ENCODE measurements at regions not wholly inside any gene's neighbourhood (a gene's known extent, or its start where the extent isn't known, plus 50 kb on each side); places are given as distances from the start of the nearest gene placed in this dataset.

DNA sequence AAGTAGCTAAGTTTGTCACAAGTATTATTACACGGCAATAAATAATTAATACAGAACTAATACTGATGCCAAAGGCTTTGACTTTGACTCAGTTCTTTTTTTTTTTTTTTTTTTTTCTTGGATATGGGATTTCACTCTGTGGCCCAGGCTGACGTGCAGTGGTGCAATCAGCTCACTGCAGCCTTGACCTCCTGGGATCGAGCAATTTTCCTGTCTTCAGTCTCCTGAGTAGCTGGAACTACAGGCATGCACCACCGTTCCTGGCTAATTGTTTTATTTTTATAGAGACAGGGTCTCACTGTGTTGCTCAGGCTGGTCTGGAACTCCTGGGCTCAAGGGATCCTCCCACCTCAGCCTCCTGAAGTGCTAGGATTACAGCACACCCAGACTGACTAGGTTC, 284.5 kb downstream of the SS18 start:
- no peak for DNase-seq

DNA sequence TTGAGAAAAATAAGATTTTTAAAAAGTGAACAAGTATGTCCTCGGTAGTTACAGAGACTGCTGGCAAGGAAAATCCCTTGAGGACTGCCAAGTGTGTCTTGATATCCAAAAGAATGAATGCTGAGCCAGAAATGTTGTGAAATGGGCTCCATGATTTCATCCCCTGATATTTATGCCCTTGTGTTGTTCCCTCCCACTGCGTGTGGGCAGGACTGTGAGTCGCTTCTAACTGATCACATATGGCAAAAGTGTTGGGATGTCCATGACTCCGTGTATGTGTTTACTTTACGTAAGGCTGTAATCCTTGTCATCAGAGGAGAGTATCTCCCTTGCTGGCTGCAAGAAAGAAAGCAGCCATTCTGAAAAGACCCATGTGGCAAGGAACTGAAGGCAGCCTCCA, 285.1 kb downstream of the SS18 start:
- no peak for DNase-seq

DNA sequence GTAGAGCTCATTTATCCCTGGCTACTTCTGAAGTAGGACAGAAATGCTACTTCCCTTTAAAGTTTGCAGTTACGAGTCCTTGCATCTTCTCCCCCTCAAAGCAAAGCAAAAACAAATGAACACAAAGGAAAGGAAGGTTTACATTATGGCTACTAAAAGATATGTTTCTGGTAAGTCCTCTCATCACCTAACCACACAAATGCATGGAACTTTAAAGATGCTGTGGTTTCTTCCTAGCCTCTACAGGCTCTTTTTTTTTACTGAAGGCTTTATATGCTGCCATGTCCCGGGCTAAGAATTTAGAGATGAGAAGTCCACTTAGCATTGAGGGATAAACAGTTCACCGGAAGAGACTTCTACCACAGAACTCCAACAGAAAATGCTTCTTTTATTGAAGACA, 291.2 kb downstream of the SS18 start:
- DNase-seq: no peak

- DNase-seq: no peak
Measured at GRCh38 chr18:25798046-25798445, 292.4 kb downstream of the SS18 start.

GRCh38 chr18:25795213-25795612, 295.2 kb downstream of the SS18 start:
- DNase-seq: no peak

DNA sequence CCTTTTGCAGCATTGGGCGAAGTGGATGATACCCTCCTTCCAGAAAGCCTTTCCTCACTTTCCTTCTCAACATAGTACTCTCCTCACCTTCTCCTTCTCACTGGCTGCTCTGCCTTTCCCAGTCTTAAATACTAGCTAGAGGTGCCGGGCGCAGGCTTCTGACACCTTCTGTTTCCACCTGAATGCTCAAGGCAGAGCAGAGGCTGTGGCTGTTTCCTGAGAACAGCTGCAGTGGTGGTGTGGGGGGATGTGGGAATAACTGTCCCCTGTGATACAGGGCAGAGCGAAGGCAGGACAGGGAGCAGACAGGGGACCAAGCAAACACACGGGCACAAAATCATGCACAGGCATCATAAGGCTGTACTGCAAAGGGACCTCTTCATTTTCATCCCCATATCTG, 303.1 kb downstream of the SS18 start:
- DNase-seq: no peak

DNA sequence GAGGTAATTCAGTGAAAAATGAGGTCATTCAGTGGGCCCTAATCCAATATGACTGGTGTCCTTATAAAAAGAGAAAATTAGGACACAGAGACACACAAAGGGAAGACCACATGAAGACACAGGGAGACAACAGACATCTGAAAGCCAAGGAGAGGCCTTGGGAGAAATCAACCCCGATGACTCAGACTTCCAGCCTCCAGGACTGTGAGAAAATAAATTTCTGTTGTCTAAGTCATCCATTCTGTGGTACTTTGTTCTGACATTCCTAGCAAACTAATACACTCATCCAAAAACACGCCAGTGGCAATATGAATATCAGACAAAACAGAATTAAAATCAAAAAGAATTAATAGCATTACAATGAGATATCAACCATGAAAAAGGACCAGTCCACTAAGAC, 303.7 kb downstream of the SS18 start:
- no peak for DNase-seq

GRCh38 chr18:25780105-25780504, 310.3 kb downstream of the SS18 start:
- DNase-seq: no peak

- DNase-seq: no peak
Measured at GRCh38 chr18:25771796-25772195, 318.6 kb downstream of the SS18 start.

DNA sequence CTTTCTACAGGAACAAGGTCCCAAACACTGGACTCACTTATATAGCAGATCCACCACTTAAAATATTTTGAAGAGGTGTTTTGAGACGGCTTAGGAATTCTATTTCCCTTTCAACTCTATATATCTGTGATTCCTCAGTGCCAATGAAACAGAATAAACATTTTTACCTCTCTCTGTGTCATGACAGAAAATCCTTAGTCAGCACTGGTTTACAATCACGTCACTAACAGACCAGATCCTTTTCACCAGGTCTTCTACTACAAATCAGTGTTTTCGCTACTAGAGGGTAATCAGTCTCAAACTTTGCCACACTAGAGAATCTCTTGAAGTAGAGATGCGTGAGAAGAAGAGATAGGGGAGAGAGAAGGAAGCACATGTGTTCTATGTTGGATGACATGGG, 325.6 kb downstream of the SS18 start:
- no peak for DNase-seq

DNA sequence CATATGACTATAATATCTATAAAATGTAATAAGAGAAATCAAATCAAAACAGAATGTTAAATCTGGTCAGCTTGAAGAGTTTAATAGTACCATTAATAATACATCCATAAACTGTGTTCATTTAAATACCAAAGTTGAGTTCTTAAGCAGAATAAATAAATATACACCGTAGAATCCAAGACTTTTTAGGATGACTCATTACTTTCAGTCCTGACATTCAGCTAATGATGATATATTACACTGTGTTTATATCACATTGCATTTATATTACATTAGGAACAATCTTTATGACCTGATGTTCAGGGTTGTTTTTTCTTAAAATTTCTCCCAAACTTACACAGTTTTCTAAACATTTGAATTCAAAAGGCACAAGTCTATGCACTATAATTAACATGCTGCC, 331.3 kb downstream of the SS18 start:
- DNase-seq: no peak

GRCh38 chr18:25743646-25744151, 346.7 kb downstream of the SS18 start:
- no peak for DNase-seq

DNA sequence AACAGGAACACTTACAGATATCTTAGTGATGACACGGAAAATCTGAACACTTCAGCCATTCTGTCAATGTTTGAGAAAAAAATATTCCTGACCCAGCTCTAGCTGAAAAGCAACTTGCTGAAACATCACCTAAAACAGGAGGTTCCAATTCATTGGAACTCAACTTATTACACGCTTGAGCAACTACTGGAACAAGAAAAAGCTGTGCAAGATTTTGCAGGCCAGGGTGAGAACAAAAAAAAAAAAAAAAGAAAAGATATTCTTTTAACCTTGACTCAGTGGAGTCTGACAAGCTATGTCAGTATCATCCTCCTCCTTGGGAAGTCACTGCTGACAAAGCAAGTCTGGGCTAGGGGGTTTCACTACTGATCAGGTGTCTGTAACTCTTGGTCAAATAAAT, 351.0 kb downstream of the SS18 start:
- DNase-seq: no peak

DNA sequence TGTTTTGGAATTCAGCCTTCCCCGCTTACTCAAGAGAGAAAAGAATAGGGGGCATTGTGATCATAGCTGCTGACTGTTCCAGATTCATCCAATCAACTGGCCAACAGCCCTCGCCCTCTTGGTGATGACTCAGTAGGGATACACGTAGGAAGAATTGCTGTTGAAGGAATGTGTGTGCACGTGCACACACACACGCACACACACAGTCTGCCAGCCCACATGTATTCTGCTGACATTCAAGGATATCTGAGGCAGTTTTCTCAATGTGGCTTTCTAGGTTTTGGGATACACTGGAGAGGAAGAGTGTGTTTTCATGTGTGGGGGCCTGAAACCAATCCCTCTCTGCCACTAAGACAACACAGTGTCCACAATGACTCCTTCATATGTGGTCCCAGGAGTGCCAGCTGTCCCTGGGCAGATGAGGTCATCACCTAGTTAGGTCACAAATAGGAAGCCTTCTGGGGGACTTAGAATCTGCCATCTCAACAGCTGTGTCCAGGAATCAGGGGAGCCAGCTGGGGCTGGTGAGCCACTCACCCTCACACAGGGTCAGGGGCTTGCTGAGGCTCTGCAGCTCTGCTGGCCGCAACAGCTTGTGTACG, 352.6 kb downstream of the SS18 start:
- no peak for DNase-seq

DNA sequence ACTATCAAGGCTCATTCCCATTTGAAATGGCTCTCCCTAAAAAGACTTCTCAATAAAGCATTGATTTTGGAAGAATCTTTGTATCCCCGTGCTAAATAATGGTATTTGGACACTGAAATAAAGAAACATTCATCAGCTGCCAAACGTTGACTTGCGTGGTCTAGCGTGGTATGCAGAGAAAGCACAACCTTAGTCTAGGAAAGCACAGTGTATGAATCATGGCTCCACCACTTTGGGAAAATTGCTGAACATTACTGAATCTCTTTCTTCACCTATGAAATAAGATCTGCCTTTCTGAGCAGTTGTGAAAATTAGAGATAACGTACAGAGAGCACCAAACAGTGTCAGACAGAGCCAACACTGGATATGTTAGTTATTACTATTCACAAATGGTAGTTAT, 353.9 kb downstream of the SS18 start:
- no peak for DNase-seq

GRCh38 chr18:25735459-25735858, 355.0 kb downstream of the SS18 start:
- DNase-seq: no peak

GRCh38 chr18:25734336-25734735, 356.1 kb downstream of the SS18 start:
- DNase-seq: peak; percentile 2

DNA sequence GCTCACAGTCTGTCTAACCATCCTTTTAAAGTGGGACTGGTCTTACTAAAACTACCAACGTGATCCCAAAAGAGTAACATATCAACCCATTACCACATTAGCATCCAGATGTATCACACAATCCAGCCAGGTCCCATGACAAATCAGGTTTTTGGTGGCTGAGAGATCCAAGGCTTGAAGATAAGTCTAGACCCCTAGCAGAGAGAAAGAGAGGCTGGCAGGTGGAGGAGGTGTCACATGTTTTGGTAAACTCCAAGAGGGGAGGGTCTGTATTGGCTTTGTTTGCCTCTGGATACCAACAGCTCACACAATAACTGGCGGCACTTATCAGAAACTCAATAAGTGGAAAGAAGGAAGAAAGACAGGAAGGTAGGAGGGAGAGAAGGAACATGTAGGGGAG, 357.6 kb downstream of the SS18 start:
- no peak for DNase-seq

GRCh38 chr18:25729072-25729471, 361.3 kb downstream of the SS18 start:
- no peak for DNase-seq

DNA sequence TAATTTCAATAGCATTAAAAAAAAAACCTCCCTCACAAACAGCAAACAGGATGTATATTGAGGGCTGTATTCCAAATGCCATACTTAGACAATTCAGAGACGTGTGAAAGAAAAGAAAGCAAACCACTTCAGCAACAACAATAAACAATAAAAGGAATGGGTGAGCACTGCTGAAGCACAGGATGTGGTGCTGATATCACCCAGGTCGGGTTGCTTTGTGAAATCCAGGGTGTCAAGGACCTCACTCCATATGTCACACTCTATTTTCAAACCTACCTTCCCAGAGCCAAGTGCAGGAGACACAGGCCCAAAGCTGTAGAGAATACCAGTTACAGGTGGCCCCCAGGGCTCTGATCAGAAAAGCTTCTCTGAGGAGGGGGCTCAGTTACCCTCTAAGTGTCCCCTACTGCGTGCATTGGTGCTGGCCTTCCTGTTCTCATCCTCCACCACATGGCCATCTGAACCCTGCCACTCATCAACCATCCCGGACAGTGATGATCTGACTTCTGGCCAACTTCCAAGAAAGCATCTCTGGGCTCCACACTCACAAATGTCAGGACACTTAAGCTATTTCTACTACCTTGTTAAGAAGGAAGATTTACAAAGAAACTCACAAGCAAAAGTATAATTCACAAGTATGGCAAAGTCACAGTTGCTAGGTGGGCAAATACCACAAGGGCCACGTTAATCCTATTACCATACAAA, 363.0 kb downstream of the SS18 start:
- DNase-seq: peak; percentile 69

DNA sequence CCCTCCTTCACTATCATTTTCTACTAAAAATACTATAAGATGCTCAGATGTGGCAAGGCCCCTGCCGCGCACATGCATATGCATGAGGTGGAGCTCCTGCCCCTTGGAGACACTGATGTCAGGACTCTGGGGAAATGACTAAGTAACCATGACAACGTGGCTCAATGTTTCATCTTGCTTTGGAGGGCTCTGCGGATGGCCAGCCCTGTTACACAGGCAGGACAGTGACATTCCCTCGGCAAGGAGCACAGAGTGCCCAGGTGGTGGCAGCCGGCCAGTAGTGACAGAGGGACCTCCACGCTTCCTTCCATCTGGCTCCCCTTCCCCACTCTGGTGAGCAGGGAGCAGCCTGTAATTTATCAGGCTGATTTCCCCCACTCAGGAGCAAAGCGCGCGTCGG, 364.1 kb downstream of the SS18 start:
- DNase-seq: no peak

GRCh38 chr18:25725501-25725900, 364.9 kb downstream of the SS18 start:
- DNase-seq: no peak

DNA sequence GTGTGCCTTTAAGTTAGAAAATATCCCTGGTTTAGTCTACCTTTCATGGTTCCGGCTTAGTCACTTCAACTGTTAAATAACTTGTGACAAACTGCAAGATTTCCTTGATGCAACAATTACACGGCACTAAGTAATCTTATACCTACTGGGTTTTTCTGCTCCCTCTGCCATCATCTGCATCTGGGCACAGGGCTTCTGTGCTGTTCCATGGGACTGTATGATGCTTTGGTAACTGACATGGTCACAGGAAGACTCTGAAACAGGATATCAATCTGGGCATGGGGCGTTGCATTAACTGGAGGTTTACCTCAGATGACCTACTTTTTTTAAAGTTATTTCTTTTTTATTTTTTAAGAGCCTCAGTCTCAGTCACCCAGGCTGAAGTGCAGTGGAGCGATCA, 365.4 kb downstream of the SS18 start:
- no peak for DNase-seq

- no peak for DNase-seq
Measured at GRCh38 chr18:25724121-25724520, 366.3 kb downstream of the SS18 start.

- no peak for DNase-seq
Measured at GRCh38 chr18:25713103-25713502, 361.1 kb upstream of the ZNF521 start.

All from NCI-H345 (cell line).